ENCODE measurements at regions not wholly inside any gene's neighbourhood (a gene's known extent, or its start where the extent isn't known, plus 50 kb on each side); places are given as distances from the start of the nearest gene placed in this dataset.

DNA sequence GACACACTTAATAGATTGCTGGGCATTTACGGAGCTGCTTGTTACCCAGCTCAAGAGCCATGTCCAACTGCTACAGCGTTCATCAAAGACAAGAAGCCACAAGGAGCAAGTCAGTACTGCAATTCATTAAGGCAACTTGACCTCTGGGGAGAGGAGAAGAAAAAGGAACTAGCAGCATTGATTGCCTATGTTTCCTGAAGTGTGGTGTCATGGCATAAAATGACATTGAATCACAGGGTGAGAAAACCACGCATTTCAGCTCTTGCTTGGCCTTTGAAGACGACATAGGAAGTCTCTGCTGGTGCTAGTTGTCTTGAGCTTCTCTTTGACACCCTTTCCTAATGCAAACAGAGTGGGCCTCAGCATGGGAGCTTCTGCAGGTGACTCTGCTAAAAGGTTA is 139.1 kb downstream of the CDH26 start:
- no peak for ATAC-seq
- TF ChIP-seq GLIS3 (CRISPR knock-in tag; IDR thresholded peaks at IDR 0.05) (no peak), CSDC2 (CRISPR knock-in tag; IDR thresholded peaks at IDR 0.05) (no peak), ARNTL (CRISPR knock-in tag; IDR thresholded peaks at IDR 0.05; ENCODE audit: borderline replicate concordance, low read depth) (no peak), OSR1 (CRISPR knock-in tag; IDR thresholded peaks at IDR 0.05) (no peak), ZFP3 (CRISPR knock-in tag; IDR thresholded peaks at IDR 0.05) (no peak), ZNF8 (CRISPR knock-in tag; IDR thresholded peaks at IDR 0.05) (no peak), ZC3H10 (CRISPR knock-in tag; IDR thresholded peaks at IDR 0.05) (no peak), RARB (CRISPR knock-in tag; IDR thresholded peaks at IDR 0.05) (no peak), SNAI2 (CRISPR knock-in tag; IDR thresholded peaks at IDR 0.05) (no peak), BACH2 (CRISPR knock-in tag; IDR thresholded peaks at IDR 0.05; ENCODE audit: borderline replicate concordance) (no peak), ISL1 (CRISPR knock-in tag; IDR thresholded peaks at IDR 0.05) (no peak)
- TF ChIP-seq, protein P1, sequence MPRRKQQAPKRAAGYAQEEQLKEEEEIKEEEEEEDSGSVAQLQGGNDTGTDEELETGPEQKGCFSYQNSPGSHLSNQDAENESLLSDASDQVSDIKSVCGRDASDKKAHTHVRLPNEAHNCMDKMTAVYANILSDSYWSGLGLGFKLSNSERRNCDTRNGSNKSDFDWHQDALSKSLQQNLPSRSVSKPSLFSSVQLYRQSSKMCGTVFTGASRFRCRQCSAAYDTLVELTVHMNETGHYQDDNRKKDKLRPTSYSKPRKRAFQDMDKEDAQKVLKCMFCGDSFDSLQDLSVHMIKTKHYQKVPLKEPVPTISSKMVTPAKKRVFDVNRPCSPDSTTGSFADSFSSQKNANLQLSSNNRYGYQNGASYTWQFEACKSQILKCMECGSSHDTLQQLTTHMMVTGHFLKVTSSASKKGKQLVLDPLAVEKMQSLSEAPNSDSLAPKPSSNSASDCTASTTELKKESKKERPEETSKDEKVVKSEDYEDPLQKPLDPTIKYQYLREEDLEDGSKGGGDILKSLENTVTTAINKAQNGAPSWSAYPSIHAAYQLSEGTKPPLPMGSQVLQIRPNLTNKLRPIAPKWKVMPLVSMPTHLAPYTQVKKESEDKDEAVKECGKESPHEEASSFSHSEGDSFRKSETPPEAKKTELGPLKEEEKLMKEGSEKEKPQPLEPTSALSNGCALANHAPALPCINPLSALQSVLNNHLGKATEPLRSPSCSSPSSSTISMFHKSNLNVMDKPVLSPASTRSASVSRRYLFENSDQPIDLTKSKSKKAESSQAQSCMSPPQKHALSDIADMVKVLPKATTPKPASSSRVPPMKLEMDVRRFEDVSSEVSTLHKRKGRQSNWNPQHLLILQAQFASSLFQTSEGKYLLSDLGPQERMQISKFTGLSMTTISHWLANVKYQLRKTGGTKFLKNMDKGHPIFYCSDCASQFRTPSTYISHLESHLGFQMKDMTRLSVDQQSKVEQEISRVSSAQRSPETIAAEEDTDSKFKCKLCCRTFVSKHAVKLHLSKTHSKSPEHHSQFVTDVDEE (CRISPR knock-in tag; IDR thresholded peaks at IDR 0.05), result no peak
- TF ChIP-seq, protein P2, sequence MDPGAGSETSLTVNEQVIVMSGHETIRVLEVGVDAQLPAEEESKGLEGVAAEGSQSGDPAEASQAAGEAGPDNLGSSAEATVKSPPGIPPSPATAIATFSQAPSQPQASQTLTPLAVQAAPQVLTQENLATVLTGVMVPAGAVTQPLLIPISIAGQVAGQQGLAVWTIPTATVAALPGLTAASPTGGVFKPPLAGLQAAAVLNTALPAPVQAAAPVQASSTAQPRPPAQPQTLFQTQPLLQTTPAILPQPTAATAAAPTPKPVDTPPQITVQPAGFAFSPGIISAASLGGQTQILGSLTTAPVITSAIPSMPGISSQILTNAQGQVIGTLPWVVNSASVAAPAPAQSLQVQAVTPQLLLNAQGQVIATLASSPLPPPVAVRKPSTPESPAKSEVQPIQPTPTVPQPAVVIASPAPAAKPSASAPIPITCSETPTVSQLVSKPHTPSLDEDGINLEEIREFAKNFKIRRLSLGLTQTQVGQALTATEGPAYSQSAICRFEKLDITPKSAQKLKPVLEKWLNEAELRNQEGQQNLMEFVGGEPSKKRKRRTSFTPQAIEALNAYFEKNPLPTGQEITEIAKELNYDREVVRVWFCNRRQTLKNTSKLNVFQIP (CRISPR knock-in tag; IDR thresholded peaks at IDR 0.05; ENCODE audit: borderline replicate concordance, low read depth), result no peak
- TF ChIP-seq, protein P3, sequence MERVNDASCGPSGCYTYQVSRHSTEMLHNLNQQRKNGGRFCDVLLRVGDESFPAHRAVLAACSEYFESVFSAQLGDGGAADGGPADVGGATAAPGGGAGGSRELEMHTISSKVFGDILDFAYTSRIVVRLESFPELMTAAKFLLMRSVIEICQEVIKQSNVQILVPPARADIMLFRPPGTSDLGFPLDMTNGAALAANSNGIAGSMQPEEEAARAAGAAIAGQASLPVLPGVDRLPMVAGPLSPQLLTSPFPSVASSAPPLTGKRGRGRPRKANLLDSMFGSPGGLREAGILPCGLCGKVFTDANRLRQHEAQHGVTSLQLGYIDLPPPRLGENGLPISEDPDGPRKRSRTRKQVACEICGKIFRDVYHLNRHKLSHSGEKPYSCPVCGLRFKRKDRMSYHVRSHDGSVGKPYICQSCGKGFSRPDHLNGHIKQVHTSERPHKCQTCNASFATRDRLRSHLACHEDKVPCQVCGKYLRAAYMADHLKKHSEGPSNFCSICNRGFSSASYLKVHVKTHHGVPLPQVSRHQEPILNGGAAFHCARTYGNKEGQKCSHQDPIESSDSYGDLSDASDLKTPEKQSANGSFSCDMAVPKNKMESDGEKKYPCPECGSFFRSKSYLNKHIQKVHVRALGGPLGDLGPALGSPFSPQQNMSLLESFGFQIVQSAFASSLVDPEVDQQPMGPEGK (CRISPR knock-in tag; IDR thresholded peaks at IDR 0.05; ENCODE audit: borderline replicate concordance), result no peak
- TF ChIP-seq, protein P4, sequence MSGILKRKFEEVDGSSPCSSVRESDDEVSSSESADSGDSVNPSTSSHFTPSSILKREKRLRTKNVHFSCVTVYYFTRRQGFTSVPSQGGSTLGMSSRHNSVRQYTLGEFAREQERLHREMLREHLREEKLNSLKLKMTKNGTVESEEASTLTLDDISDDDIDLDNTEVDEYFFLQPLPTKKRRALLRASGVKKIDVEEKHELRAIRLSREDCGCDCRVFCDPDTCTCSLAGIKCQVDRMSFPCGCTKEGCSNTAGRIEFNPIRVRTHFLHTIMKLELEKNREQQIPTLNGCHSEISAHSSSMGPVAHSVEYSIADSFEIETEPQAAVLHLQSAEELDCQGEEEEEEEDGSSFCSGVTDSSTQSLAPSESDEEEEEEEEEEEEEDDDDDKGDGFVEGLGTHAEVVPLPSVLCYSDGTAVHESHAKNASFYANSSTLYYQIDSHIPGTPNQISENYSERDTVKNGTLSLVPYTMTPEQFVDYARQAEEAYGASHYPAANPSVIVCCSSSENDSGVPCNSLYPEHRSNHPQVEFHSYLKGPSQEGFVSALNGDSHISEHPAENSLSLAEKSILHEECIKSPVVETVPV (CRISPR knock-in tag; IDR thresholded peaks at IDR 0.05), result no peak

DNA sequence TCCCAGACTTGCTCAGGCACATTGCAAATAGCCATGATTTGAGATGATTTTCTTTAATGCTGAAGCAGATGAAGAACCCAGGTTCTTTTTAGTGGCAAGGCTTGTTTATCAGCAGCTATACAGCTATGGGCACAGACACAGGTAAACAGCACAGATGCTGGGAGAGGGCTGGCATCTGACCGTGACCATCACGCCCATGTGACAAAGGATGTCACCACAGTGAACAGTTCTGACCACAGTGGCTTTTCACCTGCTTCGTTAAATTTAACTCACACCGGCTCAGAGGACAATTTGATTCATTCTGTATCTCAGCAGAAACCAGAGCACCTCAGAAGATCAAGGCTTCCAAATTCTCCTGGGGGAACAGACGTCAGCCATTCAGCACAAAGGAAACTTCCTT is 142.6 kb downstream of the CDH26 start:
- ATAC-seq, result no peak
- TF ChIP-seq, protein P1 (CRISPR knock-in tag; IDR thresholded peaks at IDR 0.05), result no peak
- TF ChIP-seq, protein P5, sequence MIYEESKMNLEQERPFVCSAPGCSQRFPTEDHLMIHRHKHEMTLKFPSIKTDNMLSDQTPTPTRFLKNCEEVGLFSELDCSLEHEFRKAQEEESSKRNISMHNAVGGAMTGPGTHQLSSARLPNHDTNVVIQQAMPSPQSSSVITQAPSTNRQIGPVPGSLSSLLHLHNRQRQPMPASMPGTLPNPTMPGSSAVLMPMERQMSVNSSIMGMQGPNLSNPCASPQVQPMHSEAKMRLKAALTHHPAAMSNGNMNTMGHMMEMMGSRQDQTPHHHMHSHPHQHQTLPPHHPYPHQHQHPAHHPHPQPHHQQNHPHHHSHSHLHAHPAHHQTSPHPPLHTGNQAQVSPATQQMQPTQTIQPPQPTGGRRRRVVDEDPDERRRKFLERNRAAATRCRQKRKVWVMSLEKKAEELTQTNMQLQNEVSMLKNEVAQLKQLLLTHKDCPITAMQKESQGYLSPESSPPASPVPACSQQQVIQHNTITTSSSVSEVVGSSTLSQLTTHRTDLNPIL (CRISPR knock-in tag; IDR thresholded peaks at IDR 0.05; ENCODE audit: low read depth), result no peak
- TF ChIP-seq ZNF70 (CRISPR knock-in tag; IDR thresholded peaks at IDR 0.05), result no peak
- no peak for TF ChIP-seq TCF4 (CRISPR knock-in tag; IDR thresholded peaks at IDR 0.05; ENCODE audit: borderline replicate concordance)
- TF ChIP-seq, protein P3 (CRISPR knock-in tag; IDR thresholded peaks at IDR 0.05; ENCODE audit: borderline replicate concordance), result no peak
- no peak for TF ChIP-seq OSR1 (CRISPR knock-in tag; IDR thresholded peaks at IDR 0.05)
- no peak for TF ChIP-seq ZNF565 (CRISPR knock-in tag; conservative IDR thresholded peaks at IDR 0.05; ENCODE audit: low read depth)
- TF ChIP-seq ARNTL (CRISPR knock-in tag; IDR thresholded peaks at IDR 0.05; ENCODE audit: borderline replicate concordance, low read depth), result no peak
- TF ChIP-seq CSDC2 (CRISPR knock-in tag; IDR thresholded peaks at IDR 0.05), result no peak
